ENCODE measurements at regions not wholly inside any gene's neighbourhood (a gene's known extent, or its start where the extent isn't known, plus 50 kb on each side); places are given as distances from the start of the nearest gene placed in this dataset.

DNA sequence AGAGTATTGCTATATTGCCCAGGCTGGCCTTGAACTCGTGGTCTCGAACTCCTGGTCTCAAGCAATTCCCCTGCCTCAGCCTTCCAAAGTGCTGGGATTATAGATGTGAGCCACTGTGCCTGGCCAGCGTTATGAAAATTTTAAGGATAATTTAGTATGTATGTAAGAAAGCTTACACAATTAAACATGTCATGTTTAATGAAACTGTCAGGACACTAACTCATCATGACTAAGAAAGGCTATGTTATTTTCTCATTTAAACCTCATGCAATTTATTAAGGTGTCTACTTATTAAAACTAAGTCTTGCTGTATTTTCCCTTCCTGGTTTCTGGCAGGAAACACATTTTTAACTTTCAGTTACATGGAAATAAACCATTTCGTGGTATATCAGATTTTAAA, 106.8 kb upstream of the ATP10A start:
- Mint-ChIP-seq H3K36me3 (ENCODE audit: low read depth, unreplicated experiment) (no peaks in the 10 kb centered on the region), H3K4me3 (ENCODE audit: unreplicated experiment) (no peak overlapping the region), H3K9me3 (ENCODE audit: unreplicated experiment) (no peaks in the 10 kb centered on the region), H3K27me3 (ENCODE audit: unreplicated experiment) (peaks cover 2% of the 10 kb centered on the region), H3K27ac (ENCODE audit: unreplicated experiment) (no peak overlapping the region), H3K4me1 (ENCODE audit: unreplicated experiment) (no peaks in the 10 kb centered on the region)
- TF ChIP-seq, protein P1, sequence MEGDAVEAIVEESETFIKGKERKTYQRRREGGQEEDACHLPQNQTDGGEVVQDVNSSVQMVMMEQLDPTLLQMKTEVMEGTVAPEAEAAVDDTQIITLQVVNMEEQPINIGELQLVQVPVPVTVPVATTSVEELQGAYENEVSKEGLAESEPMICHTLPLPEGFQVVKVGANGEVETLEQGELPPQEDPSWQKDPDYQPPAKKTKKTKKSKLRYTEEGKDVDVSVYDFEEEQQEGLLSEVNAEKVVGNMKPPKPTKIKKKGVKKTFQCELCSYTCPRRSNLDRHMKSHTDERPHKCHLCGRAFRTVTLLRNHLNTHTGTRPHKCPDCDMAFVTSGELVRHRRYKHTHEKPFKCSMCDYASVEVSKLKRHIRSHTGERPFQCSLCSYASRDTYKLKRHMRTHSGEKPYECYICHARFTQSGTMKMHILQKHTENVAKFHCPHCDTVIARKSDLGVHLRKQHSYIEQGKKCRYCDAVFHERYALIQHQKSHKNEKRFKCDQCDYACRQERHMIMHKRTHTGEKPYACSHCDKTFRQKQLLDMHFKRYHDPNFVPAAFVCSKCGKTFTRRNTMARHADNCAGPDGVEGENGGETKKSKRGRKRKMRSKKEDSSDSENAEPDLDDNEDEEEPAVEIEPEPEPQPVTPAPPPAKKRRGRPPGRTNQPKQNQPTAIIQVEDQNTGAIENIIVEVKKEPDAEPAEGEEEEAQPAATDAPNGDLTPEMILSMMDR (IDR thresholded peaks at IDR 0.05; ENCODE audit: unreplicated experiment) = no peak
- DNase-seq (ENCODE audit: low spot score) = no peak

DNA sequence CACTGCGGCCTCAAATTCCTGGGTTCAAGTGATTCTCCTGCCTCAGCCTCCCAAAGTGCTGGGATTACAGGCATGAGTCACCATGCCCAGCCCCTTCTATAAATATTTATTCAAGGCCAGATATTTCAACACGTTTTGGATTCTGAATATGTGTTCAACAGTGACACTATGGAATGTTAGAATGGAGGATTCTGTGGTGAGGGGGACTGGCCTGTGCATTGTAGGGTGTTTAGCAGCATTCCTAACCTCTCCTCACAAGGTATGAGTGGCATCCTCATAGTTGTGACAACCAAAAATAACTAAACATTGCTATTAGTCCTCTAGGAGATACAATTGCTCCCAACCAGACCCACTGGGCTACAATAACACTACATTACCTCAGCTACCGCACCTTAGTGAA, 104.0 kb upstream of the ATP10A start:
- H3K9me3 Mint-ChIP-seq (ENCODE audit: unreplicated experiment) = no peaks in the 10 kb centered on the region
- H3K27ac Mint-ChIP-seq (ENCODE audit: unreplicated experiment) = no peak overlapping the region
- no peaks in the 10 kb centered on the region for H3K4me1 Mint-ChIP-seq (ENCODE audit: unreplicated experiment)
- no peak overlapping the region for H3K4me3 Mint-ChIP-seq (ENCODE audit: unreplicated experiment)
- DNase-seq (ENCODE audit: low spot score) = no peak
- no peaks in the 10 kb centered on the region for H3K36me3 Mint-ChIP-seq (ENCODE audit: low read depth, unreplicated experiment)
- H3K27me3 Mint-ChIP-seq (ENCODE audit: unreplicated experiment) = no peaks in the 10 kb centered on the region
- TF ChIP-seq, protein P1 (IDR thresholded peaks at IDR 0.05; ENCODE audit: unreplicated experiment) = no peak

DNA sequence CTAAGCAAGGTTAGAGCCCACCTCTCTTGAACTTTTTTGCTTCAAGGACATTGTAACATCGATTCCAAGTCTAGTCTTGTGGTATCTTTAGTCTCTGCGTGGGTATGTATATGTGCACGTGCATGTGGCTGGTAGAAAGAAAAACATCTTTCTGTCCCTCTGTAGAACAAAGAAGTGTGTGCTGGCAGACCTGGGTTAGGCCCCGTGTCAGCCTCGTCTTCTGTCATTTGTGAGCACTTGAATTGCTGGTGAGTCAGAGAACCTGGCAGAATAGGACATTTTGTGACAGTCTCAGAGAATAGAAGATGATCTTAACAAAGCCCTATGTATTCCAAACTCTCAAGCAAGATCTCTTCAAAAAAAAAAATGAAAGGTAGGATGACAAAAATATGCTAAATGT, 102.2 kb upstream of the ATP10A start:
- TF ChIP-seq, protein P1 (IDR thresholded peaks at IDR 0.05; ENCODE audit: unreplicated experiment) = no peak
- no peaks in the 10 kb centered on the region for H3K36me3 Mint-ChIP-seq (ENCODE audit: low read depth, unreplicated experiment)
- DNase-seq (ENCODE audit: low spot score) = no peak
- H3K4me3 Mint-ChIP-seq (ENCODE audit: unreplicated experiment) = no peak overlapping the region
- no peak overlapping the region for H3K27ac Mint-ChIP-seq (ENCODE audit: unreplicated experiment)
- no peaks in the 10 kb centered on the region for H3K4me1 Mint-ChIP-seq (ENCODE audit: unreplicated experiment)
- no peaks in the 10 kb centered on the region for H3K27me3 Mint-ChIP-seq (ENCODE audit: unreplicated experiment)
- no peaks in the 10 kb centered on the region for H3K9me3 Mint-ChIP-seq (ENCODE audit: unreplicated experiment)

DNA sequence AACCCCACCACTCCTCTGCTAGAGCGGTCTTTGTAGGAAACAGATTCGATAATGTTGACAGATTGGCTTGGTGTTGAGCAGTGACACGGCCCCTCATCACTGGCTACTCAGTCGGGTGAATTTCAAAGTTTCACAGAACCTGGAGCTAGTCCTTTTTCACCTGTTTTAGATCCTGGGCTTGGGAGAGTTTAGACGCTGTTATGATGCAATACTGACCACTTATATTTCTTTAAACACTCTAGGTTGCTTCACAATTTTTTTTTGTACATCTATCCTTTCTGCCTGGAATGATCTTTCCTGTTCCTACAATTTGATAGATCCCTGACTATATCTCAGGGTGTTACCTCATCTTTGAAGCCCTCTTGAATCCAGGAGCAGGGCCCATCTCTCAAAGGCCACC, 97.1 kb upstream of the ATP10A start:
- no peaks in the 10 kb centered on the region for H3K27me3 Mint-ChIP-seq (ENCODE audit: unreplicated experiment)
- TF ChIP-seq, protein P1 (IDR thresholded peaks at IDR 0.05; ENCODE audit: unreplicated experiment) = no peak
- no peak overlapping the region for H3K4me3 Mint-ChIP-seq (ENCODE audit: unreplicated experiment)
- H3K9me3 Mint-ChIP-seq (ENCODE audit: unreplicated experiment) = no peaks in the 10 kb centered on the region
- H3K27ac Mint-ChIP-seq (ENCODE audit: unreplicated experiment) = no peak overlapping the region
- no peak for DNase-seq (ENCODE audit: low spot score)
- no peaks in the 10 kb centered on the region for H3K4me1 Mint-ChIP-seq (ENCODE audit: unreplicated experiment)
- no peaks in the 10 kb centered on the region for H3K36me3 Mint-ChIP-seq (ENCODE audit: low read depth, unreplicated experiment)

DNA sequence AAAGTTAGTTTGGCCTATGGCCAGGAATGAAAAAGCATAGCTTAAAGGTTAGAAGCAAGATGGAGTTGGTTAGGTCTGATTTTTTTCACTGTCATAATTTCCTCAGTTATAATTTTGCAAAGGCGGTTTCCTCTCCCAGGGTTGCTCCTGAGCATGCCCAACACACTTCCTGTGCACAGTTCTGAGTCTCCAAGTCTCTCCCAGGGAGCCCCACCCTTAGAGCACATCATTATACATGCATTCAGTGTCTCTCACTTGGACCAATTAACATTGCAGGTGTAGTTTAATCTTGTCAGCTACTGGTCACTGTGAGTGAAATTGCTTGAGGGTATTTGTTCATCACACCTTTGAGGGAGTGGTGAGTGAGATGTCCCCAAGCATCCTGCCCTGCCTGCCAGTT, 96.0 kb upstream of the ATP10A start:
- DNase-seq (ENCODE audit: low spot score) = no peak
- Mint-ChIP-seq H3K4me3 (ENCODE audit: unreplicated experiment) (no peak overlapping the region), H3K27me3 (ENCODE audit: unreplicated experiment) (no peaks in the 10 kb centered on the region), H3K4me1 (ENCODE audit: unreplicated experiment) (no peaks in the 10 kb centered on the region), H3K27ac (ENCODE audit: unreplicated experiment) (no peak overlapping the region), H3K9me3 (ENCODE audit: unreplicated experiment) (no peaks in the 10 kb centered on the region), H3K36me3 (ENCODE audit: low read depth, unreplicated experiment) (no peaks in the 10 kb centered on the region)
- TF ChIP-seq, protein P1 (IDR thresholded peaks at IDR 0.05; ENCODE audit: unreplicated experiment) = no peak
